ENCODE measurements at regions not wholly inside any gene's neighbourhood (a gene's known extent, or its start where the extent isn't known, plus 50 kb on each side); places are given as distances from the start of the nearest gene placed in this dataset.

DNA sequence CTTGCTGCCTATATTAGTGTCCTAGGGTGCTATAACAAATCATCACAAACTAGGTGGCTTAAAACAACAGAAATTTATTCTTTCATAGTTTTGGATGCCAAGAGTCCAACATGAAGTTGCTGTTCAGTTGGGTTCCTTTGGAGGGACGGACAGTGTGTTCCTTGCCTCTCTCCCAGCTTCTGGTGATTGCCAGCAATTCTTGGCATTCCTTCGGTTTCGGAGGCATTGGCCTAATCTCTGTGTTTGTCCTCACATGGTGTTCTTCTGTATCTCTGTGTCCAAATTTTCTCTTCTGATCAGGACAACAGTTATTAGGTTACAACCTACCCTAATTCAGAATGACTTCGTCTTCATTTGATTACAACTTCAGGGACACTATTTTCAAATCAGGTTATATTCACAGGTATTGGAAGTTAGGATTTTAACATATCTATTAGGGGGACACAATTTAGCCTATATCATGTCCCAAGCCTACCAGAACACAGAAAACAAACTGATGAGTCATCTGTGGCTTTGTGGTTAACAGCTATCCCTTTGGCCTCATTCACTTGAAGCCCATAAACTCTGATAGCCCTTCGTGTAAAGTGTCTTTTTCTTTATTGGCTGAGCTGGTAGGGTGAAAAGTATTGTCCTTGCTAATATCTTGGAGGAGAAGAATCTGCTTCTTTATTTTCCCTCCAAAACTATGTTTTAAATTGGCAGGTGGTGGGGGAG, 83.2 kb upstream of the PAPPA2 start (continued):
- TF ChIP-seq, protein P1, sequence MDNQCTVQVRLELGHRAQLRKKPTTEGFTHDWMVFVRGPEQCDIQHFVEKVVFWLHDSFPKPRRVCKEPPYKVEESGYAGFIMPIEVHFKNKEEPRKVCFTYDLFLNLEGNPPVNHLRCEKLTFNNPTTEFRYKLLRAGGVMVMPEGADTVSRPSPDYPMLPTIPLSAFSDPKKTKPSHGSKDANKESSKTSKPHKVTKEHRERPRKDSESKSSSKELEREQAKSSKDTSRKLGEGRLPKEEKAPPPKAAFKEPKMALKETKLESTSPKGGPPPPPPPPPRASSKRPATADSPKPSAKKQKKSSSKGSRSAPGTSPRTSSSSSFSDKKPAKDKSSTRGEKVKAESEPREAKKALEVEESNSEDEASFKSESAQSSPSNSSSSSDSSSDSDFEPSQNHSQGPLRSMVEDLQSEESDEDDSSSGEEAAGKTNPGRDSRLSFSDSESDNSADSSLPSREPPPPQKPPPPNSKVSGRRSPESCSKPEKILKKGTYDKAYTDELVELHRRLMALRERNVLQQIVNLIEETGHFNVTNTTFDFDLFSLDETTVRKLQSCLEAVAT (IDR thresholded peaks at IDR 0.05), result peak in 1 of 2 experiments; percentile 65; a peak in 1 of 4 replicates
- TF ChIP-seq FOSL1 (tag; conservative IDR thresholded peaks at IDR 0.05) (peak; percentile 87), ZNF134 (CRISPR knock-in tag; conservative IDR thresholded peaks at IDR 0.05) (no peak), HDAC3 (IDR thresholded peaks at IDR 0.05; ENCODE audit: borderline replicate concordance, partially characterized antibody) (no peak), CBX3 (IDR thresholded peaks at IDR 0.05; ENCODE audit: borderline replicate concordance in 1 of 2, low read length in 2 of 2) (peak in 1 of 2 experiments; percentile 30; a peak in 1 of 3 replicates), MAFG (tag; conservative IDR thresholded peaks at IDR 0.05) (peak; percentile 73), BACH1 (tag; IDR thresholded peaks at IDR 0.05) (peak; percentile 50; the same call in 1 of the 2 replicates)

DNA sequence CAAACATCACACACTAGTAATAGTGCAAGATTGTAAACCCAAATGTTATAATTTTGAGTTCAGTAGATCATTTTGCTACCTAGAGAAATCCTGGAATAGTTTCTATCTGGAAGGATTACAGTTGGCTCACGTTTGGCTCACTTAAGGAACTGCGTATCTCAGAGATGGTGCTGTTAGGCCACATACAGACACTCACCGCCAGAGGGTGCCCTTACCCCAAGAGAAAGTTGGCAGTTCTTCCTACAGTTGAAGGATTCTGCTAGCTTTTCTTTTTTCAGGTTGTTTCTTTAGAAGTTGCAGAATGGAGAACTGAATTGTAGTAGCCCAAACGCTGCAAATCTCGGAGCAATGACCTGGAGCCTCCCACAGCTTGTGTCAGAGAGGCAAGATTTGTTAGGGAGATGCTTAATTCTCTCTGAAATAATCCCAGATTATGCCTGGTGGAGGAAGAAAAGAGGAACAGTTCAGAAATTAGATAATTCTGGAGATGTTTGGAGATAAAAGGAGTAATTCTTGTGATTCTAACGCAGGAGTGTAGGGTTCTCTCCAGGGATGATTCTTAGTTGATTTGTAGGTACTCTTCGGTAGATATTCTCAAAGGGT, 87.9 kb upstream of the PAPPA2 start:
- FAIRE-seq (peak; percentile 99), ATAC-seq (peak; percentile 99), DNase-seq (ENCODE audit: extremely low read depth in 1 of 4, low spot score in 3 of 4) (peak; percentile 70 to 84 (median 74))
- BruUV-seq (replicated peaks), result no TSS peak
- no peaks in the 10 kb centered on the region for H3K4me1 ChIP-seq (replicated peaks in 1 of 2; ENCODE audit: control insufficient read depth in 2 of 2, insufficient read depth in 2 of 2, low read length in 2 of 2)
- in situ Hi-C loops (cut with MboI), result loop anchor here (10.0 kb wide), 2 partner anchors 470 to 510 kb away; no protein-coding TSS in a partner anchor
- no peak overlapping the region for H3K4me2 ChIP-seq (ENCODE audit: insufficient read depth, low read length)
- no peak overlapping the region for H3K4me3 ChIP-seq
- no peaks in the 10 kb centered on the region for H3K79me2 ChIP-seq (ENCODE audit: control insufficient read depth, insufficient read depth, low read length)
- ChIA-PET POLR2A (interaction anchor here (0.6 to 0.9 kb wide), 2 partner anchors 9 to 206 kb away, joined by 3 read pairs; no protein-coding TSS in a partner anchor), CTCF (ENCODE audit: low intra/inter-chr PET ratio) (interaction anchor here (0.7 to 2.3 kb wide), 4 partner anchors 91 to 506 kb away, joined by 4 to 18 read pairs (median 7); no protein-coding TSS in a partner anchor)
- no peaks in the 10 kb centered on the region for H3K36me3 ChIP-seq (ENCODE audit: control insufficient read depth, insufficient read depth, low read length)
- intact Hi-C loops (cut with micrococcal nuclease), result loop anchor here (1.0 to 5.0 kb wide), 7 partner anchors 91 to 1571 kb away; no protein-coding TSS in a partner anchor
- no peaks in the 10 kb centered on the region for H4K20me1 ChIP-seq (replicated peaks; ENCODE audit: control insufficient read depth, insufficient read depth, low read length)
- no peaks in the 10 kb centered on the region for H3K9me3 ChIP-seq (replicated peaks; ENCODE audit: control insufficient read depth, insufficient read depth, low read depth, low read length)
- 2% methylated on average over 7 of the region's 7 CpGs for WGBS (ENCODE audit: insufficient coverage, low coverage, missing lambda C conversion rate)
- H3K9ac ChIP-seq (ENCODE audit: insufficient read depth in 1 of 2, low read depth in 2 of 2, low read length in 2 of 2), result no peak overlapping the region
- H2AFZ ChIP-seq (ENCODE audit: low read depth, low read length), result no peak overlapping the region
- H3K9me1 ChIP-seq (ENCODE audit: control insufficient read depth, insufficient read depth, low read length), result no peaks in the 10 kb centered on the region
- no peaks in the 10 kb centered on the region for H3K27me3 ChIP-seq (ENCODE audit: control insufficient read depth in 2 of 2, insufficient read depth in 2 of 2, low read length in 2 of 2)
- H3K27ac ChIP-seq (ENCODE audit: extremely low read depth, low read depth, low read length), result no peak overlapping the region
- TF ChIP-seq MCM3 (IDR thresholded peaks at IDR 0.05), result no peak
- peak; percentile 48; the same call in 1 of the 2 replicates for TF ChIP-seq ARID2 (IDR thresholded peaks at IDR 0.05)
- TF ChIP-seq, protein P2, sequence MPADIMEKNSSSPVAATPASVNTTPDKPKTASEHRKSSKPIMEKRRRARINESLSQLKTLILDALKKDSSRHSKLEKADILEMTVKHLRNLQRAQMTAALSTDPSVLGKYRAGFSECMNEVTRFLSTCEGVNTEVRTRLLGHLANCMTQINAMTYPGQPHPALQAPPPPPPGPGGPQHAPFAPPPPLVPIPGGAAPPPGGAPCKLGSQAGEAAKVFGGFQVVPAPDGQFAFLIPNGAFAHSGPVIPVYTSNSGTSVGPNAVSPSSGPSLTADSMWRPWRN (IDR thresholded peaks at IDR 0.05; ENCODE audit: low read depth), result no peak
